HepG2 (cell line): ENCODE measurements at regions not wholly inside any gene's neighbourhood (a gene's known extent, or its start where the extent isn't known, plus 50 kb on each side); places are given as distances from the start of the nearest gene placed in this dataset.

Experiments used
- ATAC-seq: fragments of 200-7000 bp; cut with Tn5 transposase; 3 replicates; pipeline ENCODE4 v1.9.1; 2020; ENCODE audit warnings: mild to moderate bottlenecking, moderate library complexity
- BruUV-seq: library from RNA; stranded (reverse); fragments of 400-500 nt; replicated peaks from 2 replicates; lab custom pipeline; 2021; lab: Mats Ljungman, UMichigan
- CTCF ChIA-PET: fragments of 300-600 bp; formaldehyde crosslinking; extraction: SDS; loops from one replicate; lab custom pipeline; 2021; ENCODE audit warnings: low total read pairs, inconsistent platforms, low intra/inter-chr PET ratio; lab: Yijun Ruan, JAX
- POLR2A ChIA-PET: fragments of 350-600 bp; sonication (Branson Sonifier 250); formaldehyde crosslinking; loops from one replicate; lab custom pipeline; 2020; ENCODE audit warnings: antibody characterized with exemption, inconsistent platforms; lab: Yijun Ruan, JAX
- DNase-seq: peaks from one replicate; pipeline ENCODE4 v3.0.0-alpha.2; 2015; ENCODE audit warnings: low spot score
- FAIRE-seq: peaks from 3 replicates; lab custom pipeline; 2011; peaks lifted over from hg19 to GRCh38; lab: Jason Lieb, UNC
- H2AFZ ChIP-seq: one replicate; pipeline ENCODE4 v1.6.1; 2011; ENCODE audit warnings: low read length, inconsistent platforms
- H3K27ac ChIP-seq: fragments of 300-600 bp; 3 replicates; pipeline ENCODE4 v1.8.0; 2011; ENCODE audit warnings: mixed run types, mild to moderate bottlenecking, mixed read lengths, low read length, inconsistent platforms; ENCODE audit not compliant: insufficient read depth; ENCODE audit errors: extremely low read length
- H3K27me3 ChIP-seq, 2 experiments: fragments of 200-600 bp in 1 of 2; 2 replicates in 1 of 2; 3 replicates in 1 of 2; pipeline versions ENCODE4 v1.6.0 to v1.8.0; 2011; ENCODE audit warnings: low read length in 2 of 2, mild to moderate bottlenecking in 2 of 2, moderate library complexity in 2 of 2, inconsistent platforms in 1 of 2; ENCODE audit not compliant: insufficient read depth in 2 of 2, control insufficient read depth in 1 of 2
- H3K36me3 ChIP-seq, 2 experiments: fragments of 200-600 bp in 1 of 2; replicated peaks in 1 of 2; 2 replicates in 1 of 2; 3 replicates in 1 of 2; pipeline versions ENCODE4 v1.5.1 to v1.8.0; 2011; ENCODE audit warnings: low read length in 2 of 2, inconsistent platforms in 1 of 2; ENCODE audit not compliant: insufficient read depth in 2 of 2, control insufficient read depth in 1 of 2
- H3K4me1 ChIP-seq: 2 replicates; pipeline ENCODE4 v1.5.1; 2012; ENCODE audit warnings: low read length, inconsistent platforms; ENCODE audit not compliant: insufficient read depth
- H3K4me2 ChIP-seq: 2 replicates; pipeline ENCODE4 v1.6.0; 2011; ENCODE audit warnings: low read depth, low read length, inconsistent platforms
- H3K4me3 ChIP-seq, 3 experiments: fragments of 200-600 bp in 1 of 3; sonication (generic), shearing (Covaris generic) in 1 of 3; replicated peaks in 1 of 3; 2 replicates each; pipeline ENCODE4 v1.5.1; 2011 to 2016; ENCODE audit warnings: low read length in 3 of 3, inconsistent platforms in 2 of 3, low read depth in 2 of 3, mild to moderate bottlenecking in 2 of 3, control low read depth in 1 of 3, mixed read lengths in 1 of 3; ENCODE audit not compliant: insufficient read depth in 1 of 3
- H3K79me2 ChIP-seq: one replicate; pipeline ENCODE4 v1.6.1; 2011; ENCODE audit warnings: low read length, inconsistent platforms; ENCODE audit not compliant: insufficient read depth
- H3K9ac ChIP-seq: 2 replicates; pipeline ENCODE4 v1.6.0; 2011; ENCODE audit warnings: mild to moderate bottlenecking, low read depth, low read length, inconsistent platforms; ENCODE audit not compliant: insufficient read depth
- H3K9me3 ChIP-seq: 2 replicates; pipeline ENCODE4 v1.5.1; 2012; ENCODE audit warnings: mild to moderate bottlenecking, low read length
- H4K20me1 ChIP-seq: 2 replicates; pipeline ENCODE4 v1.6.0; 2011; ENCODE audit warnings: inconsistent platforms, mild to moderate bottlenecking, low read length, moderate library complexity; ENCODE audit not compliant: insufficient read depth
- CREB3 ChIP-seq: sonication (generic); formaldehyde crosslinking; IDR thresholded peaks from 2 replicates; pipeline ENCODE4 v1.5.0; 2020; ENCODE audit warnings: missing genetic modification reagents
- GTF3A ChIP-seq: sonication (generic); formaldehyde crosslinking; conservative IDR thresholded peaks from 2 replicates; pipeline ENCODE4 v1.4.0; 2020; ENCODE audit warnings: mild to moderate bottlenecking, missing genetic modification reagents
- HNRNPK ChIP-seq: fragments of 200-400 bp; formaldehyde crosslinking; IDR thresholded peaks from 2 replicates; pipeline ENCODE4 v1.6.1; 2018; ENCODE audit warnings: low read length, low read depth, moderate library complexity, mild to moderate bottlenecking; ENCODE audit not compliant: poor library complexity, severe bottlenecking
- MTA3 ChIP-seq: sonication (generic); formaldehyde crosslinking; IDR thresholded peaks from 2 replicates; pipeline ENCODE4 v1.4.0; 2020; ENCODE audit warnings: missing genetic modification reagents
- PAXIP1 ChIP-seq: sonication (generic); formaldehyde crosslinking; conservative IDR thresholded peaks from 2 replicates; pipeline ENCODE4 v1.4.0; 2020; ENCODE audit warnings: mild to moderate bottlenecking, missing genetic modification reagents, moderate library complexity
- SALL1 ChIP-seq: sonication (generic); formaldehyde crosslinking; IDR thresholded peaks from 2 replicates; pipeline ENCODE4 v1.8.0; 2022; ENCODE audit warnings: mild to moderate bottlenecking, missing genetic modification reagents
- TSC22D2 ChIP-seq: sonication (generic); formaldehyde crosslinking; IDR thresholded peaks from 2 replicates; pipeline ENCODE4 v1.5.1; 2020; ENCODE audit warnings: missing genetic modification reagents, mild to moderate bottlenecking, borderline replicate concordance
- ZNF136 ChIP-seq: sonication (generic); formaldehyde crosslinking; IDR thresholded peaks from 2 replicates; pipeline ENCODE4 v1.8.1; 2022; ENCODE audit warnings: low read depth, mild to moderate bottlenecking, moderate library complexity, missing genetic modification reagents
- ZNF34 ChIP-seq: sonication (generic); formaldehyde crosslinking; IDR thresholded peaks from 2 replicates; pipeline ENCODE4 v1.4.0; 2020; ENCODE audit warnings: mild to moderate bottlenecking, missing genetic modification reagents, borderline replicate concordance
- ZNF607 ChIP-seq: sonication (generic); formaldehyde crosslinking; IDR thresholded peaks from 2 replicates; pipeline ENCODE4 v1.5.1; 2020; ENCODE audit warnings: missing genetic modification reagents, mild to moderate bottlenecking, borderline replicate concordance
- ZUFSP ChIP-seq: sonication (generic); formaldehyde crosslinking; IDR thresholded peaks from 2 replicates; pipeline ENCODE4 v1.9.0; 2021; ENCODE audit warnings: missing genetic modification reagents, mild to moderate bottlenecking, borderline replicate concordance
- WGBS: methylation state at CpG from one replicate; pipeline ENCODE4 v1.1.6; 2017; ENCODE audit warnings: low lambda C conversion rate; 5-methylcytosine and 5-hydroxymethylcytosine counted together
- in situ Hi-C: cut with HindIII; loops from 2 replicates; pipeline ENCODE4 v1.10.0; 2017; ENCODE audit warnings: low pct_unique_long_range_greater_than_20kb; ENCODE audit not compliant: extremely low pct_ligation_motif_present
- intact Hi-C: fragments of 100-400 bp; cut with micrococcal nuclease; formaldehyde crosslinking; loops from one replicate; pipeline ENCODE4 v1.10.0; 2022; ENCODE audit not compliant: unreplicated experiment

- WGBS, result under 1% methylated on average over 3 of the region's 3 CpGs
- no peak overlapping the region for H2AFZ ChIP-seq
- FAIRE-seq, result no peak
- no peaks in the 10 kb centered on the region for H3K4me1 ChIP-seq
- TF ChIP-seq GTF3A (CRISPR knock-in tag) (no peak), ZNF34 (CRISPR knock-in tag) (no peak), TSC22D2 (CRISPR knock-in tag) (no peak), MTA3 (CRISPR knock-in tag) (no peak), CREB3 (CRISPR knock-in tag) (no peak)
- TF ChIP-seq, all 625 proteins: peak for 0
- POLR2A ChIA-PET, result no interaction called here
- Histone ChIP-seq H3K4me2 (no peak overlapping the region), H3K9ac (no peak overlapping the region), H3K27me3 (no peaks in the 10 kb centered on the region), H4K20me1 (no peaks in the 10 kb centered on the region), H3K27ac (no peak overlapping the region), H3K9me3 (no peaks in the 10 kb centered on the region), H3K79me2 (no peaks in the 10 kb centered on the region), H3K4me3 (no peak overlapping the region), H3K36me3 (no peaks in the 10 kb centered on the region)
- no peak for DNase-seq
- intact Hi-C loops (no loop called here), in situ Hi-C loops (no loop called here)
- CTCF ChIA-PET, result no interaction called here
- no TSS peak for BruUV-seq
- ATAC-seq, result no peak
These were observed 134.0 kb upstream of the HCRTR2 start for GRCh38 chr6:55040102-55040848.

- ATAC-seq (no peak), DNase-seq (no peak), FAIRE-seq (no peak)
- H3K27me3 ChIP-seq, result no peaks in the 10 kb centered on the region
- no TSS peak for BruUV-seq
- H4K20me1 ChIP-seq, result no peaks in the 10 kb centered on the region
- 0% methylated on average over 4 of the region's 4 CpGs for WGBS
- H3K36me3 ChIP-seq, result no peaks in the 10 kb centered on the region
- intact Hi-C loops (no loop called here), in situ Hi-C loops (no loop called here)
- no peak overlapping the region for H3K4me2 ChIP-seq
- no peaks in the 10 kb centered on the region for H3K4me1 ChIP-seq
- H3K9ac ChIP-seq, result no peak overlapping the region
- CTCF ChIA-PET, result no interaction called here
- H3K27ac ChIP-seq, result no peak overlapping the region
- H3K79me2 ChIP-seq, result no peaks in the 10 kb centered on the region
- H3K9me3 ChIP-seq, result no peaks in the 10 kb centered on the region
- H2AFZ ChIP-seq, result no peak overlapping the region
- POLR2A ChIA-PET, result no interaction called here
- no peak overlapping the region for H3K4me3 ChIP-seq
- TF ChIP-seq ZNF607 (CRISPR knock-in tag) (no peak), SALL1 (CRISPR knock-in tag) (no peak), ZNF136 (CRISPR knock-in tag) (no peak), ZUFSP (CRISPR knock-in tag) (no peak), HNRNPK (no peak), PAXIP1 (no peak)
These were observed 127.4 kb upstream of the HCRTR2 start for GRCh38 chr6:55046869-55047422.
